Tibial nerve (tissue), 4 donors: ENCODE measurements at regions not wholly inside any gene's neighbourhood (a gene's known extent, or its start where the extent isn't known, plus 50 kb on each side); places are given as distances from the start of the nearest gene placed in this dataset.

ENCODE experiments used
- EP300 ChIP-seq, 2 donors: sonication (generic); formaldehyde crosslinking; IDR thresholded peaks; one replicate each; pipeline ENCODE4 v1.6.1; 2017; ENCODE audit warnings: antibody characterized with exemption in 2 of 2, mild to moderate bottlenecking in 1 of 2
- POLR2A ChIP-seq, 2 donors: fragments of 450-650 bp; IDR thresholded peaks; one replicate each; pipeline ENCODE4 v1.6.1; 2017; ENCODE audit warnings: antibody characterized with exemption in 2 of 2, mild to moderate bottlenecking in 2 of 2, moderate library complexity in 2 of 2
- TF ChIP-seq, protein P1 (sequence below), 5 experiments: fragments of 200-600 bp in 3 of 5; fragments of 450-650 bp in 2 of 5; sonication (generic) in 3 of 5; IDR thresholded peaks; one replicate each; pipeline ENCODE4 v1.5.1; 2016 to 2019; ENCODE audit warnings: antibody characterized with exemption in 5 of 5, mild to moderate bottlenecking in 3 of 5, moderate library complexity in 2 of 5

DNA sequence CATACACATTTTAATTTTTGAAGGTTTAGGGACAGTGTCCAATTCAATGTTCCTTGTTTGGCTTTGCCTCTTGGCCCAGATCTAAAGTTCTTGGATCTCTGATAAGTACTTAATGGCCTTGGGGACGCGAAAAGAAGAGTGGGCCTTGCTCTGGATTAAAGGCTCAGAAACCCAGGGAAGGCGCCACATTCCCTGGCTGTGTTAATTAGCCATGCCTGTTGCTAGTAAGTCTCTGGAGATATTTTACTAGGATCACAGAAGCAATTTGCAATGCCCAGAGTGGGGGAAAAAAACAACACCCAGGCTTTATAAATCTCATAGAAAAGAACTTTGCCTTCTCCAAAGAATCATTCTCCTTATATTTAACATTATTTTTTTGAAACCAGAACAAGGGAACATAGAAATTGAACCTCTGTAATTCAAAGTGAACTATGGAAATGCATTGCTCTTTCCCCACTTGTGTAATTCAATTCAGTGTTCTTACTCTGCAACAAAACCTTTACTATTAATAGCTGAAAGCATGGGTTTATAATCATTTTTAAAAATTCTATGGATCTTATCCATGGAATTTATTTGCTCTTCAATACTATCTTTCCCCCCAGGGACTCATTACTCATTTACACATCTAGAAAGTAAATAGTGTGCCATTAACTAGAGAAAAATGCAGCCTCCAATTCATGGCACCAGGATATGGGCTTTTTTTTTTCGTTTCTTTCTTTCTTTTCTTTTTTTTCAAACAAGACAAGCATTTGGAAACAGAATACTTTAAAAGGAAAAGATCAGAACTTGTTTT lies 172.2 kb upstream of the ANKRD55 start:
- TF ChIP-seq EP300 (IDR thresholded peaks at IDR 0.05) (no peak), POLR2A (IDR thresholded peaks at IDR 0.05) (no peak)
- TF ChIP-seq, protein P1, sequence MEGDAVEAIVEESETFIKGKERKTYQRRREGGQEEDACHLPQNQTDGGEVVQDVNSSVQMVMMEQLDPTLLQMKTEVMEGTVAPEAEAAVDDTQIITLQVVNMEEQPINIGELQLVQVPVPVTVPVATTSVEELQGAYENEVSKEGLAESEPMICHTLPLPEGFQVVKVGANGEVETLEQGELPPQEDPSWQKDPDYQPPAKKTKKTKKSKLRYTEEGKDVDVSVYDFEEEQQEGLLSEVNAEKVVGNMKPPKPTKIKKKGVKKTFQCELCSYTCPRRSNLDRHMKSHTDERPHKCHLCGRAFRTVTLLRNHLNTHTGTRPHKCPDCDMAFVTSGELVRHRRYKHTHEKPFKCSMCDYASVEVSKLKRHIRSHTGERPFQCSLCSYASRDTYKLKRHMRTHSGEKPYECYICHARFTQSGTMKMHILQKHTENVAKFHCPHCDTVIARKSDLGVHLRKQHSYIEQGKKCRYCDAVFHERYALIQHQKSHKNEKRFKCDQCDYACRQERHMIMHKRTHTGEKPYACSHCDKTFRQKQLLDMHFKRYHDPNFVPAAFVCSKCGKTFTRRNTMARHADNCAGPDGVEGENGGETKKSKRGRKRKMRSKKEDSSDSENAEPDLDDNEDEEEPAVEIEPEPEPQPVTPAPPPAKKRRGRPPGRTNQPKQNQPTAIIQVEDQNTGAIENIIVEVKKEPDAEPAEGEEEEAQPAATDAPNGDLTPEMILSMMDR (IDR thresholded peaks at IDR 0.05) = no peak
